CD4-positive, alpha-beta T cell treated with Interleukin-21 for 1 hour (primary cell): ENCODE measurements at regions not wholly inside any gene's neighbourhood (a gene's known extent, or its start where the extent isn't known, plus 50 kb on each side); places are given as distances from the start of the nearest gene placed in this dataset.

ENCODE experiments used
- DNase-seq: peaks from one replicate; pipeline ENCODE4 v3.0.0-alpha.2; 2020

DNA sequence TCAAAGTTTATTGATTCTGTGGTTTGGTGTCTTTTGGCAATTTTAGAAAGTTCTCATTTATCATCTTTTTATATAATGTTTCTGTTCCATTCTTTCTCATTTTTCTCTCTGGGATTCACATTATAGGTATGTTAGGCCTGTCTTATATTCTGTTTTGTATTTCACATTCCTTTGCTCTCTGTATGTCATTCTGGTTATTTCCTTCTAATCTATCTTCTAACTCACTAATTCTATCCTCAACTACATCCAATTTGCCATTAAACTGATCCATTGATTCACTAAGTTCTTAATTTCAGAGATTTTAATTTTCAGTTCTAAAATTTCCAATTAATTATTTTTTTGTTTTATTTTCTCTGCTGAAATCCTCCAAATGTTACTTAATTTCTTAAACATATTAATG, 234.8 kb downstream of the FOXD2 start:
- DNase-seq: no peak

DNA sequence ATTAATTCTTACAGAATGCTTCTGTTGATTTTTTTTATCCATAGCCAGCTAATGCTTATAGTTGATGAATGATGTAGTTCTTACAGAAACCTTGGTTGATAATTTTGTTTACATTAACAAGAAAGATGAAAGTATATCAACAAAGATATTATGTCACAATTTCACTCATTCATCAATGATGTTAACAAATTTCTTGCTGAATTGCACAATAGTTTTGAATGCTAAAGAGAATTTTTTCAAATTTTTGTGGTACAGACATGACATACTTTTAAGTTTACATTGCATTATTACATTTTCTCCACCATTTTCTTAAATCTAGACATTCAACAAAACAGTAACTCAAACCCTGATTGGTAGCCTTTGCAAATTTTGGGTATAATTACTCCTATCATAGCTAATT, 236.3 kb downstream of the FOXD2 start:
- no peak for DNase-seq

DNA sequence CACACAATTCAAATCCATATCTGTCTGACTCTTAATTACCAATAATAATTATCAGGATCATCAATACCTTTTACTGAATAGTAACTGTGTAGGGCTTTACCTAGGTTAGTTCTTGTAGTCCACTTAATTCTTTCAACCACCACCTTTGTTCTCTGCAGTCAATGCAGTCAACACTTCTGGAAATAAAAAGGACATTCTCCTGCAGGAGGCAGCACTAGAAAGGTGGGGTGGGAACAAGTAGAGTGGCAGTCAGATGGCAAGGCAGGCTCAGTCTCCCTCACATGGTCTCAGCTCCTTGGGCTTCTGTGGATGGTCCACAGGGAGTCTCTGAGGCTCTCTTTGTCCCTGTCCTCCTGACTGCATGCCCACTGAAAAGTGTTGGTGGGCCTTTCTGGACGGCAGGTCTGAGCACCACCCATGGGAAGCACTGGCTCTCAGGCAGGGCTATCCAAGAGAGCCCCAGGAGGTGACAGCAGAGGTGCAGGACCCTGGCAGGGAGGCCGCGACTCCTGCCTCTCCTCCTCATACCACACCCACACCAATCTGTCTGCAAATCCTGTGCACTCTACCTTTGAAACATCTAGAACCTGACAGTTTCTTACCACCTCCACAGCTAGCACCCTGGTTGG, 237.3 kb downstream of the FOXD2 start:
- DNase-seq: no peak

DNA sequence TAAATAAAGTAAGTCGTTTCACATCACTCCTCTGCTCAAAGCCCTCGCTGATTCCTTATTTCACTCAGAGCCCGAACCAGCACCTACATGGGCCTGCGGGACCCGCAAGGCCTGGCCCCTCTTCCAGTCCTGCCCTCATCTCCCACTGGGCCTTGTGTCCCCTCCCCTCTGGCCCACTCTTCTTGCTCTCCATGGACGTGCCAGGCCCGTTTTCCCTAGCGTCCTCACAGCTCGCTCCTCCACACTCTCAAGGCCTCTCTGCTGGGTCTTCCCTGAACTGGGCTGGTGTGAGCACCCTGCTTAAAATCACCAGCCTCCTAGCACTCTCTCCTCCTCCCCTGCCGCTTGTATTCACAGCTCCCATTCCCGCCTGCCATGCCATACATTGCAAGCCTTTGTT, 237.9 kb downstream of the FOXD2 start:
- no peak for DNase-seq

DNA sequence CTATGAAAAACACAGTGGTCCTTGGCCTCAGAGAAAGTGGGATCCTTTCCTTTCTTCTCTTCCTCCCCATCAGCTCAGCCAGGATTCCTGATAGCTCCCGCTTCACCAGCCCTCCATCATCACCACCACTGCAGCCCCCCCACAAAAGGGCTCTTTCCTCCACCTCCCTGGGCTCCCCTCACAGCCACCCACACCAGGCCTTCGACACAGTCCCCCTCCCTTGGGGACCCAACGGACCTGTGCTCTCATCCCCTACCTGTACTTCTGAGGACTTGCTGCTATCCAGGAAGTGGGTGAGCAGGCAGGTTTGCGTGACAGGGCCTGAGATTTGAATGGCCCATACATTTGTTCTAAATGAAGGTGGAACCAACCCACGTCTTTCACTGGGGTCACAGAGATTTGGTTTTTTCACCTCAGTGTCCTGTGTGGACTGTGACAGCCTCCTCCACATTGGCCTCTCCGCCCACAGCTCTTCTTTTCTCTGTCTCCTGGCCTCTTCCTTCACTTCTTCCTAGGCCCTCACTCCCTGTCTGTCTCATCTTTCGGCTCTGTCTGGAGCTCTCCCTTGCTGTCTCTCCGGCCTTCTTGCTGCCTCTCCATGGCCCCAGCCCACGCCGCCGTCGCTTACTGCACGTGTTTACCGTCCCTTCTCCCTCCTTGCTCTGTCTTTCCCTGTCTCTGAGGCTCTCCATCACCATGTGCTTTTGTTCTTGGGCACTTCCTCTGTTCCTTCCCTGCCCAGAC, 238.6 kb downstream of the FOXD2 start:
- DNase-seq: no peak

DNA sequence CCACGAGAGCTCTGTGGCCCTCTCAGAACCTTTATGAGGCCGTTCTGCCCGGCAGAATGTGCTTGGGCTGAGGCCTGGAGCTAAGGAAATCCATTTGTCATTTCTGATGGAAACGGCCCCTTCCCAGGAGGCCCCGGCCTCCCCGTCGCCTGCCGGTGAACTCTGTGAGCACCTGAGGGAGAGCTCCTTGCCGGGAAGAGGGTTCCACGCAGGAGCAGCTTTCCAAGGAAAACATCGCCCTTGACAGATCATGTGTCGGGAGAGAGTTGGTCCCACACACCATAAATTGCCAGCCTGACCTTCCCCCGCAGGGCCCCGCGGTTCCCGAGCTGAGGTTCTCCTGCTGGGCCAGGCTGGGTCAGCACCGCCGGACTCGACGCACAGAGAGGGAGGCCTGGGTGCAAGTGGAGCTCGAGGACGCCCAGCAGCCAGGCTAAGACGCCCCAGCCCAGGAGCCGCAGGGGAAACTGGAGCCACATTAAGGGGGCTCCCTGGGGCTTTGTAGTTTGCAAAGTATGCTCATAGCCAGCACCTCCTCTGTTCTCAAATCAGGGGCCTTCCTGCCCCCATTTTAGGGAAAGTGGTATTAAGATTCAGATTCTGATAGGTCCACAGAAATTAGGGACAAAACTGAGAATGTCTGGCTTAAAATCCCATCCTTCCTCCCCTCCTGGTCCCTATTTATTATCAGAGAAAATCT, 239.5 kb downstream of the FOXD2 start:
- DNase-seq: no peak

- DNase-seq: no peak
Measured at GRCh38 chr1:47678464-47678980, 240.7 kb downstream of the FOXD2 start.

DNA sequence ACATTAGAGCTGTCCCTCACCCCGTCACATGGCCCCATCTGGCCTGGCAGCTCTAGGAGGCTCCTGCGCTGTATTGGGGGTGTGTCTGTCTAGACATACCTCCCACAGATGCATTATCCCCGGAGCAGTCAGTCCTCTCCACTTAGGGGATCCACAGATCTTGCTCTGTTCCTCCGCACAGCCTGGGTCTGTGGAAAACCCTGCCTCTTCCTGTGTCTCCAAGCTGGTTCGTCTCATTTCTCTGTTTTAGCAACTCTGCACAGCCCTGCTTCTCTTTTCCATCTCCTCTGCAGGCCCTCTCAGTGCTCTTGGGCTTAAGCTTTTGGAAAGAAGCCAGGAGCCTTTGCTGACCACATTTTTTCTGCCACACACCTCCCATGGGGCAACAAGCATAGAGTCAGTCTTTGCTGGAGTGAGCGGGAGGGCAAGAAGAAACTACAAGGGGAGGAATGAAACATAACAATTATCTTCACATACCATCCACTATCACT, 241.5 kb downstream of the FOXD2 start:
- DNase-seq: no peak

GRCh38 chr1:47679826-47680225, 242.0 kb downstream of the FOXD2 start:
- no peak for DNase-seq

- no peak for DNase-seq
Measured at GRCh38 chr1:47680815-47681475, 243.1 kb downstream of the FOXD2 start.

GRCh38 chr1:47681735-47682134, 243.9 kb downstream of the FOXD2 start:
- DNase-seq: no peak

GRCh38 chr1:47682198-47682597, 244.4 kb downstream of the FOXD2 start:
- DNase-seq: no peak

DNA sequence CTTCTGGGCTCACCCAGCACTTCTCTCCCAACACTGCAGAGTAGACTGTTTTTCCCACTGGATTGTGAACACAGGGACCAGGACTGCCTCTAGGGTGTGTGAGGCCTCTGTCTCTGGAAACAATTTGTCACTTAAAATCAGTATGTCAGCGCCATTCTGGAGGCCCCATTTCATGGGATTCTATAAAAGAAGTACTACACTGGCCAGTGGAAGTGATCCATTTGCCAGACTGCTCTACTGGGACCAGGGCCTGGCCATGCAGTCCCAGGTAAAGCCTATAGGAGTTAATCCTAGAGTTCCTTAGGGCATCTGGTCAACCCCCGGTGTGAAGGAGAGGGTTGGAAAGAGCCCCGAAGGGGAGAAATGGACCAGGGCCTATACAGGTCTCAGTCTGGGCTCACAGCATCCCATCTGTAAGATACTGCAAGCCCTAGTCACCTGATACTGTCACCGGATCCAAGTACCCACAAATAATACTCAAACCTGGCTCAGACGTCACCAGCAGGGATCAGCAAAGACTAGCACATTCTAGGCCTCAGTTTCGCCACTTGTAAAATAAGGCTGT, 245.0 kb downstream of the FOXD2 start:
- no peak for DNase-seq

DNA sequence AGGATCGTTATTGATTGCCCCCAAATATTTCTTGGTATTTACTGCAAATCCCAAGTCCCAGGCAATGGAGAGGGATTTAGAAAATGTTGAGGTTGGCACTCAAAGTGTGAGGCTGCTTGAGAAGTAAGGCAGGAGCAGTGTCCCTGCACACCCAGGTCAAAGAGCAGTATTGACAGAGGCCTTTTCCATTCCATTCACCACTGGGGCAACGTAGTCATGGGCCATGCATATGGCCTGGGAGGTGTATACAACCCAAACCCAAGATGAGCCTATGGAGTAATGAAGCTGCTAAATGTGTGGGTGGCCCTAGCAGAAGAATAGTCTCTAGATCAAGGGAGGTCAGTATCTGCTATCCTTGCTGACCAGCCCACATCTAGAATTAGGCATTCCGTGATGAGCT, 245.6 kb downstream of the FOXD2 start:
- no peak for DNase-seq

DNA sequence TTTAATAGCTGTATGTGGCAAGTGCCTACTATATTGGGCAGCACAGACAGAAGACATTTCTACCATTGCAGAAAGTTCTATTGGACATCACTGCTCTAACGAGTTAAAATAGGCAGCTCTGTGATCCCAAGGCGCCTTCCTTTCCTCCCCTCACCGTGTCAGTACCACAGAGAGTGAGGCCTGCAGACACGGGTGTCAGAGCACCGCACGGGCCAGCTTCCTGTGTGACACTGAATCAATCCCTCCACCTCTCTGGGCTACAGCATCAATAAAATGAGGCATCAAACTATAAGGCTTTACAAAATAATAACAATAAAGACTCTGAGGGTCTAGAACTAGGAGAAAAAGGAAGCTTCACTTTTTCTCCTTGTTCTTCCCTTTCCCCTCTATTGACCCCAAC, 246.7 kb downstream of the FOXD2 start:
- DNase-seq: no peak

- DNase-seq: no peak
Measured at GRCh38 chr1:47684964-47685762, 247.3 kb downstream of the FOXD2 start.

- DNase-seq: no peak
Measured at GRCh38 chr1:47685763-47686066, 247.9 kb downstream of the FOXD2 start.

DNA sequence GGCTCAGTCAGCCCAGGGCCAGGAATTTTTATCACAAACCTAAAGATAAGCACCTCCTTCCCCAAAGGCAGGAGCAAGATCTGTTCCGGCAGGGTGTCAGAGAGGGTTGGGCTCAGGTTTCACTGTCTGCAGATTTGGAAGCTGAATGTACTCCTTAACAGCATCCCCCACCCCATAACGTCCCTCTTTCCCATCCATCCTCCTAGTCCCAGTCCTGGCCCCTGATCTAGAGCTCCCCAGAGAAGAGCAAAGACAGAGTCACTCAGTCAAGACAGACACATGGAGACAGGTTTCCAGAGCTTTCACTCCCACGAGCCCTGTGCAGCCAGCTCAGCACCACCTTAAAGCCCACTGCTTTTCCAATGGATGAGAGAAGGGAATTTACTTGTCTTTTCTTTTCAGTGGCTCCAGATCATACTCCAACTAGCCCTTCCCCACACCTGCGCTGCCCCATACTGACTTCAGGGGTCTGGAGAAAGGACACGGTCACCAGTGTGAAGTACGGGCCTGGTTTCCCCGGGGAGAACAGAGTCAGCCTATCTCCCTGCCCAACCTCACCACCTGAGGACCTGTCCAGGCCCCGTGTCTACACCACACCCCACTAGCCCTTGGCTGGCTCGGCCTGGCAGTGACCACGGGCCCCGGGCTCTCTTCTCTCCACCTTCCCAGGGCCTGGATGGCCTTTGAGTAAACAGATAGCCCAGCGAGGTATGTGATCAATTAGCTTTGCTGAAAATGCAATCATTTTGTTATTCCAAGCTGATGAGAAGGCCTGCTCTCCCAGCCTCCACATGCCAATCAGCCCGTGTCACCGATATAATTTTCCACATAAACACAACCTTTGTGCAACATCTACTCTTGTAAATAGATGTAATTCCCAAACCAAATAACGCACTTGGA, 249.1 kb downstream of the FOXD2 start:
- no peak for DNase-seq

GRCh38 chr1:47687631-47688460, 250.0 kb downstream of the FOXD2 start:
- DNase-seq: no peak
